C4-2B (cell line): ENCODE measurements at regions not wholly inside any gene's neighbourhood (a gene's known extent, or its start where the extent isn't known, plus 50 kb on each side); places are given as distances from the start of the nearest gene placed in this dataset.

Experiments used
- ZFX ChIP-seq: fragments of 450-650 bp; IDR thresholded peaks from 2 replicates; pipeline ENCODE4 v1.6.1; 2017
- TF ChIP-seq, protein P1 (sequence below): fragments of 450-650 bp; conservative IDR thresholded peaks from 2 replicates; pipeline ENCODE4 v1.5.1; 2017; ENCODE audit warnings: mild to moderate bottlenecking

DNA sequence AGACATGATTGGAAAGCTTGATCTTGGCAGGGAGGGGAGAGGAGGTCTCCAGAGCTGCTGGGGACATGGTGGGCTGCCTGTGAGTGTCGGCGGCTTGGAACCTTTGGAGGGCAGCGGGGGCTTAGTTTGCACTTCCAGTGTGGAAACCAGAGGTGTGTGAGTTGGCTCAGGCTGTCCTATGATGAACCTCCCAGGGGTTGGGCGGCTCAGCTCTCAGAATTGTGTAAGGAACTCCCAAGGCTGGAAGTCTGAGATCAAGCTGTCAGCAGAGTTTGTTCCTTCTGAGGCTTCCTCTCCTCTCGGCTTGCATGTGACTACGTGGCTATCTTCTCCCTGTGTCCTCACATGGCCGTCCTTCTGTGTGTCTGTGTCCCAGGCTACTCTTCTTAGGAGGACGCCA lies 87.9 kb upstream of the B3GAT1 start:
- TF ChIP-seq, protein P1, sequence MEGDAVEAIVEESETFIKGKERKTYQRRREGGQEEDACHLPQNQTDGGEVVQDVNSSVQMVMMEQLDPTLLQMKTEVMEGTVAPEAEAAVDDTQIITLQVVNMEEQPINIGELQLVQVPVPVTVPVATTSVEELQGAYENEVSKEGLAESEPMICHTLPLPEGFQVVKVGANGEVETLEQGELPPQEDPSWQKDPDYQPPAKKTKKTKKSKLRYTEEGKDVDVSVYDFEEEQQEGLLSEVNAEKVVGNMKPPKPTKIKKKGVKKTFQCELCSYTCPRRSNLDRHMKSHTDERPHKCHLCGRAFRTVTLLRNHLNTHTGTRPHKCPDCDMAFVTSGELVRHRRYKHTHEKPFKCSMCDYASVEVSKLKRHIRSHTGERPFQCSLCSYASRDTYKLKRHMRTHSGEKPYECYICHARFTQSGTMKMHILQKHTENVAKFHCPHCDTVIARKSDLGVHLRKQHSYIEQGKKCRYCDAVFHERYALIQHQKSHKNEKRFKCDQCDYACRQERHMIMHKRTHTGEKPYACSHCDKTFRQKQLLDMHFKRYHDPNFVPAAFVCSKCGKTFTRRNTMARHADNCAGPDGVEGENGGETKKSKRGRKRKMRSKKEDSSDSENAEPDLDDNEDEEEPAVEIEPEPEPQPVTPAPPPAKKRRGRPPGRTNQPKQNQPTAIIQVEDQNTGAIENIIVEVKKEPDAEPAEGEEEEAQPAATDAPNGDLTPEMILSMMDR = no peak
- no peak for TF ChIP-seq ZFX
